Upper lobe of right lung (tissue), 1 donor: ENCODE measurements at regions not wholly inside any gene's neighbourhood (a gene's known extent, or its start where the extent isn't known, plus 50 kb on each side); places are given as distances from the start of the nearest gene placed in this dataset.

Source experiments
- ATAC-seq: fragments of 200-7000 bp; cut with Tn5 transposase; one replicate; pipeline ENCODE4 v1.9.1; 2020; ENCODE audit warnings: mild to moderate bottlenecking, moderate library complexity
- DNase-seq: peaks from one replicate; pipeline ENCODE4 v3.0.0-alpha.2; 2020
- H3K27ac ChIP-seq: fragments of 200-600 bp; one replicate; pipeline ENCODE4 v1.8.0; 2022
- H3K27me3 ChIP-seq: fragments of 200-600 bp; one replicate; pipeline ENCODE4 v1.8.0; 2022; ENCODE audit warnings: mild to moderate bottlenecking
- H3K36me3 ChIP-seq: fragments of 200-600 bp; one replicate; pipeline ENCODE4 v1.8.0; 2022
- H3K4me1 ChIP-seq: fragments of 200-600 bp; one replicate; pipeline ENCODE4 v1.8.0; 2022
- H3K4me3 ChIP-seq: fragments of 200-600 bp; one replicate; pipeline ENCODE4 v1.8.0; 2022; ENCODE audit warnings: mild to moderate bottlenecking
- H3K9me3 ChIP-seq: fragments of 200-600 bp; one replicate; pipeline ENCODE4 v1.8.0; 2022
- intact Hi-C: fragments of 100-400 bp; cut with DNase I; formaldehyde crosslinking; loops from one replicate; pipeline ENCODE4 v1.11.0; 2022
- TF ChIP-seq, protein P1 (sequence below): fragments of 200-600 bp; IDR thresholded peaks from one replicate; pipeline ENCODE4 v1.8.0; 2022; ENCODE audit warnings: antibody characterized with exemption
- donor health status: DM: no; HTN: yes; CAD: no; lungs with severe emphysema.

DNA sequence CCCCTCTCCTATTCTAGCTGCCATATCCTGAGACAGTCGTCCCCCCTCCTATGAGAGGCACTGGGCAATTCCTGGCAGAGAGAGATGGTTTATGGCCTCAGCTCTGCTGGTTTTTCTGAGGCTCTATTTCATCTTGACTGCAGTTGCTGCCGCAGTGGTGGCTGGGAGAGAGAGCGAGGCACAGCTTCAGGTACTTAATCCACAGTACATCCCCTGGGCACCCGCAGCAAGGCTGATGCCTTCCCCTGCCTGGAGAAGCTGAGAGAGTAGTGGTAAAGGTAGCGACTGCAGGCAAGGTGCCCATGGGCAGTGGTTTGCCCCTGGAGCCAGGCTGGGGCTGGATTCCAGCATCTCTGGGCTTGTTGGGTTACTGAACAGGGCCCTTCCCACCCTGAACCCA, 324.7 kb downstream of the RPS24 start:
- H3K4me3 ChIP-seq = no peak overlapping the region
- peaks cover 8% of the 10 kb centered on the region for H3K4me1 ChIP-seq
- no peak for ATAC-seq
- DNase-seq = no peak
- TF ChIP-seq, protein P1, sequence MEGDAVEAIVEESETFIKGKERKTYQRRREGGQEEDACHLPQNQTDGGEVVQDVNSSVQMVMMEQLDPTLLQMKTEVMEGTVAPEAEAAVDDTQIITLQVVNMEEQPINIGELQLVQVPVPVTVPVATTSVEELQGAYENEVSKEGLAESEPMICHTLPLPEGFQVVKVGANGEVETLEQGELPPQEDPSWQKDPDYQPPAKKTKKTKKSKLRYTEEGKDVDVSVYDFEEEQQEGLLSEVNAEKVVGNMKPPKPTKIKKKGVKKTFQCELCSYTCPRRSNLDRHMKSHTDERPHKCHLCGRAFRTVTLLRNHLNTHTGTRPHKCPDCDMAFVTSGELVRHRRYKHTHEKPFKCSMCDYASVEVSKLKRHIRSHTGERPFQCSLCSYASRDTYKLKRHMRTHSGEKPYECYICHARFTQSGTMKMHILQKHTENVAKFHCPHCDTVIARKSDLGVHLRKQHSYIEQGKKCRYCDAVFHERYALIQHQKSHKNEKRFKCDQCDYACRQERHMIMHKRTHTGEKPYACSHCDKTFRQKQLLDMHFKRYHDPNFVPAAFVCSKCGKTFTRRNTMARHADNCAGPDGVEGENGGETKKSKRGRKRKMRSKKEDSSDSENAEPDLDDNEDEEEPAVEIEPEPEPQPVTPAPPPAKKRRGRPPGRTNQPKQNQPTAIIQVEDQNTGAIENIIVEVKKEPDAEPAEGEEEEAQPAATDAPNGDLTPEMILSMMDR = no peak
- no peaks in the 10 kb centered on the region for H3K9me3 ChIP-seq
- H3K27ac ChIP-seq = no peak overlapping the region
- intact Hi-C loops = no loop called here
- H3K27me3 ChIP-seq = no peaks in the 10 kb centered on the region
- no peaks in the 10 kb centered on the region for H3K36me3 ChIP-seq

DNA sequence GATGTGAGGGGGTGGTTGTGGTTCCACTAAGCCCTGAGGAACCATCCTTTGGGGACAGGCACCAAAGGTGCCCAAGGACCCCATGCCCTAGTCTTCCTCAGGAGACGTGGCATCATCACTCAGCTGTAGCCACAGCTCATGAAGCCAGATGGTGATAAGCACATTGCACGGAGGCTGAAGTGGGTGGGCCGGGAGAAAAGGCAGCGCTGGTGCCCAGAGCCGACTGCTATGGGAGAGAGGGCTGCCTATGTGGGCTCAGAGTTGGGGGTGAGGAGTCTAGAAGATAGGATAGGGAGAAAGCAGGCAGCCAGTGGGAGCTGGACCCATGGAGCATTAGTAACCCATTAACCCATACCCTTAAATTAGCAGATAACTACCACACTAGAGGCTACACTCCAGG, 325.3 kb downstream of the RPS24 start:
- ATAC-seq (no peak), DNase-seq (no peak)
- no peaks in the 10 kb centered on the region for H3K9me3 ChIP-seq
- H3K4me3 ChIP-seq = no peak overlapping the region
- no peak overlapping the region for H3K27ac ChIP-seq
- no peaks in the 10 kb centered on the region for H3K27me3 ChIP-seq
- no peaks in the 10 kb centered on the region for H3K36me3 ChIP-seq
- TF ChIP-seq, protein P1 = no peak
- peaks cover 8% of the 10 kb centered on the region for H3K4me1 ChIP-seq
- intact Hi-C loops = no loop called here

DNA sequence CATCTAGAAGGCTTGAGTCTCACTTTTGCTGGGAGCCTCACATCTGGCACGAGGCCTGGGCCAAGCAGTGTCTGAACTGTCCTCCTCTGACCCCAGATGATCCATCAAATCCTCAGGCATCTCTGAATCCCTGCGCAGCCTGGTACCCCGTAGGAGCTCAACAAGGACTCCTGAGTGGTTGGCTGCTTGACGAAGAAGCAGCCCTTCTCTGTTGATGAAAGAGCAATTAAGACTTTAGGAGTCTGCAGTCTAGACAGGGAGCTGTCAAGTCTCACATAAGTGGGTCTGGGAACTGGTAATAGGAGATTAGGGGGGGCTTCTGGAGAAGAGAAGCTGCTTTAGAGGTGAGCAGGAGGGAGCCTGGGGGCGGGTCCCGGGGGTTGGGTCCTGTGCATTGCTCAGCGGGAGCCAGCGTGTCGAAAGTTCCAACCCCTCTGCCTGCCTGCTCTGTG, 326.0 kb downstream of the RPS24 start:
- intact Hi-C loops = no loop called here
- no peaks in the 10 kb centered on the region for H3K9me3 ChIP-seq
- no peak overlapping the region for H3K27ac ChIP-seq
- H3K27me3 ChIP-seq = no peaks in the 10 kb centered on the region
- TF ChIP-seq, protein P1 = no peak
- ATAC-seq = no peak
- no peaks in the 10 kb centered on the region for H3K36me3 ChIP-seq
- H3K4me1 ChIP-seq = peaks cover 8% of the 10 kb centered on the region
- no peak overlapping the region for H3K4me3 ChIP-seq
- no peak for DNase-seq

DNA sequence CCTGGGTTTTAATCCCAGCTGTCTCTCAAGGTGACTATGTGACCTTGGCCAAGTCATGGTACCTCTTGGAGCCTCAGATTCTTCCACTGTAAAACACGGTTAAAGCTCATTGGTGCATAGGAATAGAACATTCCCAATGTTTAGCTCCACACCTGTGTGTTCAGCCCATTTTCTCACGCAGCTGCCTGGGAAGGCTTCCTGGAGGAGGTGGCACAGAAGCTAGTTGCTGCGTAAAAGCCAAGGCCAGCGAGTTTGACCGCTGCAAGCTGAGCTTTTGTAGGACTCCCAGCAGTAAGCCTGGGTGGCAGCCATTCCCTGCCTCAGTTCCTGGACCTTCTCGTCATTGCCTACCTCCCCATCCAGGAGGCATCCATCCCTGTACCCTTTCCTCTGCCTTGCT, 326.6 kb downstream of the RPS24 start:
- no peaks in the 10 kb centered on the region for H3K27me3 ChIP-seq
- no peaks in the 10 kb centered on the region for H3K9me3 ChIP-seq
- H3K27ac ChIP-seq = no peak overlapping the region
- H3K4me3 ChIP-seq = no peak overlapping the region
- H3K4me1 ChIP-seq = peaks cover 8% of the 10 kb centered on the region
- DNase-seq = no peak
- intact Hi-C loops = no loop called here
- no peak for ATAC-seq
- H3K36me3 ChIP-seq = no peaks in the 10 kb centered on the region
- TF ChIP-seq, protein P1 = no peak

DNA sequence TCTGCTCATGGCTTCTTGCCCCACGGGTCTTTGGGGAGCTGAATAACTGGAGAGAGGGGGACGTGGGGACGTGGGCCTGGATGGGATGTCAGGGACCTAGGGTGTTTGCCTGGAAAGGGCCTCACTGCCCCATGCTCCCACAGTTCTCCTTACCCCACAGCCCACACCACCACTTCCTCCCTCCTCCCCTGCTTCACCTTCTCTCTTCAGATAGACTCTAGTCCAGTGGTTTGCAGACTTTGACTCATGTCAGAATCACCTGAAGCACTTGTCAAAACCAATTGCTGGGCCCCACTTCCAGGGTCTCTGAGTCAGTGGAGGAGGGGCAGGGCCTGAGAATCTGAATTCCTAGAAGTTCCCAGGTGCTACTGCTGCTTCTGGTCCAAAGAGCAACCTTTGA, 327.4 kb downstream of the RPS24 start:
- Histone ChIP-seq H3K27ac (no peak overlapping the region), H3K36me3 (no peaks in the 10 kb centered on the region), H3K4me1 (peaks cover 8% of the 10 kb centered on the region), H3K27me3 (no peaks in the 10 kb centered on the region), H3K4me3 (no peak overlapping the region), H3K9me3 (no peaks in the 10 kb centered on the region)
- intact Hi-C loops = no loop called here
- ATAC-seq (no peak), DNase-seq (no peak)
- TF ChIP-seq, protein P1 = no peak

DNA sequence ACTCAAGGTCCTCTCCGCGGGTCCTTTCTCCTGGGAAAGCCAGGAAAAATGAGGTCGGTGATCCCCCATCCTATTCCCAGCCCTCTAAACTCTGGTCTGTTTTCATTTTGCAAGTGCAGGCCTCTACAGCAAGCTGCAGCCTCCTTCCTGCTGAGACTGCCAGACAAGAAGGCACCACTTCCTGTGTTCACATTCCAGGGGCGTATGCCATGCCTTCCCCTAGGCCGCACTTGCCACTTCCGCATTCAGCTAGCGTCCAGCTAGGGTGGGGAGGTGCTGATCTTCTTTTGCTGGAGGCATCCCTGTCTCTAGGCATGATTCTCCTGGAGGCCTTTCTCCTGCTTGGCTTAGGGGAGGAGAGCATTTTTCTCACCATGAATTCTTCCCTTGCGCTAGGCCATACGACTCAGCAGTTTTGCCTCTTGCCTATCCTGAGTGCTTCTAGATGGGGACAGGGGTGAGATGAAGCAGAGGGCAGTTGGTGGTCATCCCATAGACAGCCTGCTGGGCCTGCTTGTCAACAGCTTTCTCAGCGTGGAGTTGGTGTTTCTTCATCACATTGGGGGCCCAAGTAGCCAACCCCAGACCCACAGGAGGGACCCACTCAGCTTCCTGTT, 328.9 kb downstream of the RPS24 start:
- Histone ChIP-seq H3K4me3 (no peak overlapping the region), H3K9me3 (no peaks in the 10 kb centered on the region), H3K27ac (no peak overlapping the region), H3K36me3 (no peaks in the 10 kb centered on the region), H3K4me1 (peaks cover 8% of the 10 kb centered on the region), H3K27me3 (no peaks in the 10 kb centered on the region)
- TF ChIP-seq, protein P1 = no peak
- ATAC-seq = peak; percentile 80
- no peak for DNase-seq
- intact Hi-C loops = no loop called here
